H1 (cell line): ENCODE measurements at regions not wholly inside any gene's neighbourhood (a gene's known extent, or its start where the extent isn't known, plus 50 kb on each side); places are given as distances from the start of the nearest gene placed in this dataset.

Experiments
- CTCF ChIA-PET: fragments of 300-600 bp; sonication (Branson Sonifier 250); formaldehyde crosslinking; loops from one replicate; lab custom pipeline; 2021; ENCODE audit not compliant: partially characterized antibody; lab: Charles Lee
- POLR2A ChIA-PET: fragments of 300-600 bp; sonication (Branson Sonifier 250); formaldehyde crosslinking; loops from one replicate; lab custom pipeline; 2021; ENCODE audit warnings: inconsistent platforms; ENCODE audit not compliant: partially characterized antibody; lab: Charles Lee
- DNase-seq, 2 experiments: peaks; one replicate each; pipeline versions ENCODE4 v3.0.0 to v3.0.0-alpha.2; 2010 to 2022; ENCODE audit warnings: low spot score in 2 of 2, low read depth in 1 of 2, mixed read lengths in 1 of 2
- FAIRE-seq: peaks from 2 replicates; lab custom pipeline; 2011; peaks lifted over from hg19 to GRCh38; lab: Jason Lieb, UNC
- H2AFZ ChIP-seq: 2 replicates; pipeline ENCODE4 v1.8.1; 2012; ENCODE audit warnings: low read length, inconsistent platforms
- H2AK5ac ChIP-seq: 2 replicates; pipeline ENCODE4 v1.6.1; 2013; ENCODE audit warnings: low read depth, low read length
- H2BK120ac ChIP-seq: replicated peaks from 2 replicates; pipeline ENCODE3; 2013; ENCODE audit warnings: low read depth, low read length, inconsistent platforms
- H2BK12ac ChIP-seq: 2 replicates; pipeline ENCODE4 v1.6.1; 2013; ENCODE audit warnings: low read depth, low read length
- H2BK15ac ChIP-seq: 2 replicates; pipeline ENCODE4 v1.6.1; 2013; ENCODE audit warnings: low read length
- H2BK20ac ChIP-seq: 2 replicates; pipeline ENCODE4 v1.6.1; 2013; ENCODE audit warnings: low read length
- H2BK5ac ChIP-seq: 2 replicates; pipeline ENCODE4 v1.6.1; 2013; ENCODE audit warnings: low read depth, low read length
- H3K14ac ChIP-seq: 2 replicates; pipeline ENCODE4 v1.6.1; 2013; ENCODE audit warnings: inconsistent platforms; ENCODE audit not compliant: insufficient read length
- H3K18ac ChIP-seq: 2 replicates; pipeline ENCODE4 v1.6.1; 2013; ENCODE audit warnings: low read length; ENCODE audit errors: extremely low read depth
- H3K23ac ChIP-seq: 2 replicates; pipeline ENCODE4 v1.6.1; 2013; ENCODE audit warnings: inconsistent platforms; ENCODE audit not compliant: insufficient read length
- H3K23me2 ChIP-seq: 2 replicates; pipeline ENCODE4 v1.6.1; 2013; ENCODE audit warnings: low read depth, low read length
- H3K27ac ChIP-seq: 2 replicates; pipeline ENCODE4 v1.6.1; 2011; ENCODE audit warnings: low read depth, low read length, inconsistent platforms
- H3K27me3 ChIP-seq, 4 experiments: replicated peaks in 1 of 4; 1 replicate in 1 of 4; 2 replicates in 3 of 4; pipeline versions ENCODE4 v1.6.1 to v1.8.1; 2011 to 2013; ENCODE audit warnings: low read length in 3 of 4, mild to moderate bottlenecking in 3 of 4, inconsistent platforms in 2 of 4, mixed read lengths in 2 of 4, moderate library complexity in 1 of 4; ENCODE audit not compliant: control insufficient read depth in 3 of 4, insufficient read depth in 3 of 4; ENCODE audit errors: extremely low read depth in 1 of 4
- H3K36me3 ChIP-seq, 4 experiments: 2 replicates each; pipeline versions ENCODE4 v1.6.1 to v1.8.1; 2011 to 2013; ENCODE audit warnings: mild to moderate bottlenecking in 4 of 4, low read length in 3 of 4, moderate library complexity in 2 of 4, control low read depth in 1 of 4, inconsistent platforms in 1 of 4; ENCODE audit not compliant: insufficient read depth in 4 of 4, control insufficient read depth in 2 of 4
- H3K4ac ChIP-seq: replicated peaks from 2 replicates; pipeline ENCODE3; 2013; ENCODE audit warnings: low read length, low read depth, mixed read lengths, inconsistent platforms; ENCODE audit not compliant: insufficient read length
- H3K4me1 ChIP-seq, 4 experiments: replicated peaks in 1 of 4; 1 replicate in 1 of 4; 2 replicates in 3 of 4; pipeline versions ENCODE4 v1.6.1 to v1.8.1; 2011 to 2013; ENCODE audit warnings: low read length in 3 of 4, inconsistent platforms in 2 of 4, mixed read lengths in 1 of 4; ENCODE audit not compliant: insufficient read depth in 4 of 4, control insufficient read depth in 3 of 4
- H3K4me2 ChIP-seq, 2 experiments: 2 replicates each; pipeline versions ENCODE4 v1.6.1 to v1.8.1; 2011 to 2013; ENCODE audit warnings: low read depth in 2 of 2, low read length in 2 of 2, control low read depth in 1 of 2, inconsistent platforms in 1 of 2, mild to moderate bottlenecking in 1 of 2; ENCODE audit not compliant: insufficient read depth in 1 of 2
- H3K4me3 ChIP-seq, 4 experiments: fragments of 200-600, 300-600 bp in 1 of 4; sonication (generic), shearing (Covaris generic), sonication (Bioruptor Twin) in 1 of 4; 2 replicates each; pipeline versions ENCODE4 v1.5.1 to v1.8.1; 2011 to 2016; ENCODE audit warnings: low read length in 4 of 4, low read depth in 3 of 4, control low read depth in 2 of 4, inconsistent platforms in 2 of 4, mild to moderate bottlenecking in 2 of 4, mixed read lengths in 1 of 4, moderate library complexity in 1 of 4; ENCODE audit not compliant: insufficient read depth in 2 of 4; ENCODE audit errors: extremely low read depth in 1 of 4
- H3K56ac ChIP-seq: replicated peaks from 2 replicates; pipeline ENCODE3; 2013; ENCODE audit warnings: low read depth, mild to moderate bottlenecking, mixed read lengths, low read length, inconsistent platforms; ENCODE audit not compliant: insufficient read length
- H3K79me1 ChIP-seq: 2 replicates; pipeline ENCODE4 v1.6.1; 2013; ENCODE audit warnings: low read depth, low read length, control low read depth
- H3K79me2 ChIP-seq, 2 experiments: 2 replicates each; pipeline versions ENCODE4 v1.6.1 to v1.8.1; 2012 to 2013; ENCODE audit warnings: low read length in 2 of 2, mild to moderate bottlenecking in 2 of 2, inconsistent platforms in 1 of 2; ENCODE audit not compliant: insufficient read depth in 2 of 2, control insufficient read depth in 1 of 2
- H3K9ac ChIP-seq, 4 experiments: replicated peaks in 1 of 4; 1 replicate in 1 of 4; 2 replicates in 3 of 4; pipeline versions ENCODE4 v1.6.1 to v1.8.1; 2011 to 2013; ENCODE audit warnings: low read depth in 3 of 4, low read length in 3 of 4, control low read depth in 2 of 4, mild to moderate bottlenecking in 2 of 4, moderate library complexity in 2 of 4, inconsistent platforms in 1 of 4; ENCODE audit errors: extremely low read depth in 1 of 4
- H3K9me3 ChIP-seq, 2 experiments: 2 replicates each; pipeline versions ENCODE4 v1.6.1 to v1.8.1; 2012 to 2013; ENCODE audit warnings: mild to moderate bottlenecking in 2 of 2, moderate library complexity in 2 of 2, control low read depth in 1 of 2, inconsistent platforms in 1 of 2, low read depth in 1 of 2, low read length in 1 of 2, mixed read lengths in 1 of 2; ENCODE audit not compliant: insufficient read depth in 2 of 2
- H4K20me1 ChIP-seq, 2 experiments: replicated peaks in 1 of 2; 2 replicates each; pipeline versions ENCODE3 to v1.8.1; 2011 to 2013; ENCODE audit warnings: inconsistent platforms in 2 of 2, low read length in 2 of 2, mild to moderate bottlenecking in 1 of 2; ENCODE audit not compliant: insufficient read depth in 2 of 2, control insufficient read depth in 1 of 2
- H4K5ac ChIP-seq: 2 replicates; pipeline ENCODE4 v1.6.1; 2013; ENCODE audit warnings: low read length, low read depth, mixed read lengths, inconsistent platforms; ENCODE audit not compliant: insufficient read length
- H4K8ac ChIP-seq: 2 replicates; pipeline ENCODE4 v1.8.0; 2013; ENCODE audit warnings: mild to moderate bottlenecking, moderate library complexity, low read length, inconsistent platforms; ENCODE audit not compliant: insufficient read depth; ENCODE audit errors: extremely low read depth
- H4K91ac ChIP-seq: replicated peaks from 2 replicates; pipeline ENCODE3; 2013; ENCODE audit warnings: low read length, mixed read lengths, inconsistent platforms; ENCODE audit not compliant: insufficient read length
- CBX5 ChIP-seq: fragments of 300-800, 300-1000 bp; sonication (generic); IDR thresholded peaks from 2 replicates; pipeline ENCODE4 v1.7.1; 2016; ENCODE audit warnings: antibody characterized with exemption, low read length, low read depth
- CBX8 ChIP-seq: fragments of 300-800, 300-1000 bp; sonication (generic); IDR thresholded peaks from 2 replicates; pipeline ENCODE4 v1.7.1; 2016; ENCODE audit warnings: low read depth, low read length, borderline replicate concordance
- CEBPB ChIP-seq: IDR thresholded peaks from 2 replicates; pipeline ENCODE4 v1.6.1; 2012; ENCODE audit warnings: low read depth, low read length
- EZH2 ChIP-seq: fragments of 200-600 bp; sonication (generic); IDR thresholded peaks from 2 replicates; pipeline ENCODE4 v1.7.1; 2012; ENCODE audit warnings: low read depth, mild to moderate bottlenecking, moderate library complexity, low read length, inconsistent platforms; ENCODE audit not compliant: severe bottlenecking
- KDM4A ChIP-seq: IDR thresholded peaks from one replicate; pipeline ENCODE4 v1.7.1; 2012; ENCODE audit warnings: low read depth, mild to moderate bottlenecking, moderate library complexity, low read length, inconsistent platforms; ENCODE audit not compliant: severe bottlenecking
- SP2 ChIP-seq: IDR thresholded peaks from 2 replicates; pipeline ENCODE4 v1.6.1; 2012; ENCODE audit warnings: mild to moderate bottlenecking, low read length, inconsistent platforms
- WGBS, 2 experiments: shearing (Covaris generic) in 1 of 2; methylation state at CpG; one replicate each; pipeline versions ENCODE4 v1.1.6 to v1.1.7; 2013 to 2015; ENCODE audit warnings: low lambda C conversion rate in 2 of 2, mixed read lengths in 2 of 2, inconsistent platforms in 1 of 2, low coverage in 1 of 2, missing lambda C conversion rate in 1 of 2; ENCODE audit not compliant: insufficient replicate concordance in 2 of 2, insufficient coverage in 1 of 2, insufficient read length in 1 of 2; ENCODE audit errors: extremely low coverage in 1 of 2, missing lambda C conversion rate in 1 of 2; 5-methylcytosine and 5-hydroxymethylcytosine counted together
- TF ChIP-seq, protein P1 (sequence below): IDR thresholded peaks from 2 replicates; pipeline ENCODE4 v1.6.1; 2011; ENCODE audit warnings: low read length, improper control_type of control experiment

- Histone ChIP-seq H2BK12ac (no peak overlapping the region), H3K4me1 (peaks cover 0 to 2% (median 0%) of the 10 kb centered on the region in 4 experiments; a peak in 1 of 7 replicates), H3K9ac (no peak overlapping the region), H3K79me2 (no peaks in the 10 kb centered on the region), H3K36me3 (no peaks in the 10 kb centered on the region), H2AFZ (no peak overlapping the region), H3K14ac (no peak overlapping the region), H3K23ac (no peak overlapping the region), H3K79me1 (no peaks in the 10 kb centered on the region), H3K4me3 (no peak overlapping the region; a peak in 1 of 8 replicates), H2BK120ac (no peak overlapping the region), H3K23me2 (no peaks in the 10 kb centered on the region), H4K5ac (no peak overlapping the region), H3K27me3 (no peaks in the 10 kb centered on the region), H3K56ac (no peak overlapping the region), H3K27ac (no peak overlapping the region), H2BK5ac (no peak overlapping the region), H4K91ac (no peak overlapping the region), H4K20me1 (no peaks in the 10 kb centered on the region), H4K8ac (no peak overlapping the region), H2AK5ac (no peak overlapping the region), H3K18ac (no peak overlapping the region), H3K4ac (no peak overlapping the region), H3K4me2 (no peak overlapping the region), H2BK15ac (no peak overlapping the region), H2BK20ac (no peak overlapping the region), H3K9me3 (peaks cover 0 to 2% of the 10 kb centered on the region in 2 experiments; a peak in 1 of 4 replicates)
- WGBS, 2 experiments = 85% methylated on average over 9 of the region's 9 CpGs; no CpG with 5 or more reads in 1 of the 2 experiments
- ChIA-PET POLR2A (no interaction called here), CTCF (no interaction called here)
- no peak for FAIRE-seq
- DNase-seq = no peak
- TF ChIP-seq CBX5 = no peak
- no peak for TF ChIP-seq SP2
- TF ChIP-seq CBX8 = no peak
- no peak for TF ChIP-seq EZH2
- no peak for TF ChIP-seq CEBPB
- TF ChIP-seq, protein P1, sequence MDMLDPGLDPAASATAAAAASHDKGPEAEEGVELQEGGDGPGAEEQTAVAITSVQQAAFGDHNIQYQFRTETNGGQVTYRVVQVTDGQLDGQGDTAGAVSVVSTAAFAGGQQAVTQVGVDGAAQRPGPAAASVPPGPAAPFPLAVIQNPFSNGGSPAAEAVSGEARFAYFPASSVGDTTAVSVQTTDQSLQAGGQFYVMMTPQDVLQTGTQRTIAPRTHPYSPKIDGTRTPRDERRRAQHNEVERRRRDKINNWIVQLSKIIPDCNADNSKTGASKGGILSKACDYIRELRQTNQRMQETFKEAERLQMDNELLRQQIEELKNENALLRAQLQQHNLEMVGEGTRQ = no peak
- TF ChIP-seq KDM4A = no peak
Observed at GRCh38 chr2:45177870-45178269, 168.6 kb upstream of the SIX2 start.
